Transverse colon (tissue), 4 donors: ENCODE measurements at regions not wholly inside any gene's neighbourhood (a gene's known extent, or its start where the extent isn't known, plus 50 kb on each side); places are given as distances from the start of the nearest gene placed in this dataset.

Experiments used
- CTCF ChIP-seq, 5 experiments: fragments of 200-600 bp in 3 of 5; fragments of 450-650 bp in 2 of 5; sonication (generic) in 3 of 5; IDR thresholded peaks; 1 replicate in 2 of 5; 2 replicates in 3 of 5; pipeline ENCODE4 v1.5.1; 2016 to 2017; ENCODE audit warnings: antibody characterized with exemption in 5 of 5, inconsistent platforms in 3 of 5, mild to moderate bottlenecking in 2 of 5, moderate library complexity in 1 of 5
- EP300 ChIP-seq: sonication (generic); formaldehyde crosslinking; IDR thresholded peaks from one replicate; pipeline ENCODE4 v1.6.1; 2017; ENCODE audit warnings: antibody characterized with exemption, low read depth
- POLR2A ChIP-seq: fragments of 450-650 bp; IDR thresholded peaks from one replicate; pipeline ENCODE4 v1.6.1; 2016; ENCODE audit warnings: antibody characterized with exemption, mild to moderate bottlenecking, moderate library complexity
- POLR2AphosphoS5 ChIP-seq, 3 donors: sonication (generic); formaldehyde crosslinking; IDR thresholded peaks; one replicate each; pipeline ENCODE4 v1.6.1; 2016; ENCODE audit warnings: antibody characterized with exemption in 3 of 3

- no peak for TF ChIP-seq CTCF (IDR thresholded peaks at IDR 0.05)
- no peak for TF ChIP-seq POLR2A
- no peak for TF ChIP-seq EP300
- TF ChIP-seq POLR2AphosphoS5 (IDR thresholded peaks at IDR 0.05) = no peak
Observed at GRCh38 chr6:119908157-119908556, 558.6 kb upstream of the MAN1A1 start.
